ENCODE measurements at regions not wholly inside any gene's neighbourhood (a gene's known extent, or its start where the extent isn't known, plus 50 kb on each side); places are given as distances from the start of the nearest gene placed in this dataset.
"Not testable (repeated sequence)": the region's sequence is repeated elsewhere in the genome, so short reads cannot be mapped to it uniquely, and the experiment has no call there.

GRCh38 chr7:85719981-85720953 lies 533.4 kb upstream of the SEMA3D start:
- DNase-seq (ENCODE audit: low read depth): peak; percentile 11

DNA sequence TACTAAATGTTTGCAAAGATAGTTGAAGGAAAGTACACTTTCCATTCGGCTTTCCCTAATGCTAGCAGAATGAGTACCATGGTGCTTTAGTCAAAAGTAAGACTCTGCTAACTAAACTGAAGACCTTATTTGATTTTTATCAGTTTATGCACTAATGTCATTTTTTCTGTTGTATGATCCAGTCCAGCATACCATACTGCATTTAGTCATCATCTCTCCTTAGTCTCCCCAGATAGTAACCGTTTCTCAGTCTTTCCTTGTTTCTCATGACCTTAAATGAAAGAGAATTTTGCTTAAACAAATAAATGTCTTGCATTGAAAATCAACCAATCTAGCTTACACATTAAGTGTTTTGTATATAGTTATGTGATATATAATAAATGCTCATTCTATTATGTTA lies 529.5 kb upstream of the SEMA3D start:
- DNase-seq (ENCODE audit: low read depth): no peak

DNA sequence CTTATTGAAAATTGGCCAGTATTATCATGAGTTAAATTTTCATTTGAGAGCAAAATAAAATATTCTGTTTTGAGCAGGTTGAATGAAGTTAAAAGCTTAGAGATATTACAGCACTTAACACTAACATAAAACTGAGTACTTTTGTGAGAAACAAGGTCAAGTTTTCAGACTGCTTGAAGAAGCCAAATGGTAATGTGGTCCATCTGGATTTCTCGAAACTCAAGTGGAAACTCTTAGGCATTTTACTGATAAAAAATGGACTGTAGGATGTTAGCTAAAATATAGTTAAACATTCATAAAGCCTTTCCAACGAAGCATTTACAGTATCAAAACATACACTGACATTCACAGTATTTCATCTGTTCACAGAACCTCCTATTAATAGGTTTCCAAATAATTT lies 528.1 kb upstream of the SEMA3D start:
- no peak for DNase-seq (ENCODE audit: low read depth)

- no peak for DNase-seq (ENCODE audit: low read depth)
These were observed 527.3 kb upstream of the SEMA3D start for GRCh38 chr7:85714043-85714578.

DNA sequence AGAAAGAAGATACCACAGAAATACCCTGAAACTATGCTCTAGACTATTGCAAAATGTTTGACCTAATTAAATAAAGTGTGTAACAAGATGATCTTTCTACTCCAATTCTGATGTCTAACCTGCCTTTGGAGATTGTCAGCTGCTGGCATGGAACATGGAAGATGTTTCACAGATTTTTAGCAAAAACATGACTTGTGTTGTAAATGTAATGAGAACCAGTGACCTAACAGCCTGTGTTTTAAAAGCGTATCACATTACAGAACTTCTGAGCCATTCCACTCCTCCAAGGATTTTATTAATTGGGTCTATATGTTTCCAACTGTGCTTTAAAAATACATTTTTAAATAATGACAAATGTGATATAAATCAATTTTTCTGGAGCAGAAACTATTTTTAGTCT lies 526.3 kb upstream of the SEMA3D start:
- DNase-seq (ENCODE audit: low read depth): no peak

DNA sequence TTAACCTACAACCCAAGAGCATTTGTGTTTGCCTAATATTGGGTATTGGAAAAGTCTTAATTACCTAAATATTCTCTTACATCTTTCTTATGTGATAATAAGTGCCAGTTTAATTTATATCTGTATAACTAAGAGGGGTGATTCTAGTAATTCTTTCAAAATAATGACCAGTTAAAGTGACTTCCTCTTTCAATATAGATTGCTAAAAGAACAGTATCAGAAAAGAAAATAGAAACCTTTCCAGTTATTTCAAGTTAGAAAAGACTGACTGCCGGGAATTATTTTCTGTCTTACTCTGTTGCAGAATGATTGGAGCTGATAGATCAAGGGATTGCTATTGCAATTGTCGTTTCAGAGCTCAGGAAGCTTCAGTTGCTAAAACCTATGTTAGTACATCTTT lies 525.0 kb upstream of the SEMA3D start:
- no peak for DNase-seq (ENCODE audit: low read depth)

DNA sequence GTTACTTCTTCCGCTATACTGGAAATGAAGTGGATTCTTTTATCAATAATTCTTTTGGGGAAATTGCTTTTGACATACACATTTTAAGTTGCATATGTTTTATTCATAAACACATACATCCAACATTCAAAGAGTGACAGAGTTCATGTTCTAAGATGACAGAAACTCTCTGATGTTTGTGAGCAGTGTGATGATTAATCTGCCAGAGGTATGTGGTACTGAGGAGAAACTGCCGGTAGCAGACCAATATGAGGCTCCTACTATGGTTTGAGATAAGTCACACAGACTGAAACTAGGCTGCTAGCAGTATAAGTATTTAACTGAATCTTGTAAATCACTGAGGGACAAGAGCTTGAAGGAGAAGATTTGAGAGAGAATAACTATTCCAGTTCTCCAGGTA lies 524.1 kb upstream of the SEMA3D start:
- no peak for DNase-seq (ENCODE audit: low read depth)

DNA sequence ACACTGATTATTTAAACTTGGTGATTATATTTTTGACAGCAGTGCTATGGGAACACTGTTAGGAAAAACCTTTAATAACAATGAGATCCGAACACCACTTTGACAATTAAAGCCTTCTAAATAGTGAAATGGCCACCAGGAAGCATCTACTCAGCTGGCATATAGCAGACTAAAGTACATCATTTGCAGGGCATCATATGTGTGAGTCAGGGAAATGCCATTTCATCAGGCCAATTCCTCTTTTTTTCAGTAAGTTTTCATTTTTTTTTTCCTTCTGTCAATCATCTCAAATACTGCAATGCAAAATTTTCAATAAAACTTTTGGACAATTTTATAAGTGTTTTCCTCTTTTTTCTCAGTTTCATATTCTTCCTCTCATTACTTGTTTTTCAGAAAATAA lies 521.4 kb upstream of the SEMA3D start:
- DNase-seq (ENCODE audit: low read depth): no peak

DNA sequence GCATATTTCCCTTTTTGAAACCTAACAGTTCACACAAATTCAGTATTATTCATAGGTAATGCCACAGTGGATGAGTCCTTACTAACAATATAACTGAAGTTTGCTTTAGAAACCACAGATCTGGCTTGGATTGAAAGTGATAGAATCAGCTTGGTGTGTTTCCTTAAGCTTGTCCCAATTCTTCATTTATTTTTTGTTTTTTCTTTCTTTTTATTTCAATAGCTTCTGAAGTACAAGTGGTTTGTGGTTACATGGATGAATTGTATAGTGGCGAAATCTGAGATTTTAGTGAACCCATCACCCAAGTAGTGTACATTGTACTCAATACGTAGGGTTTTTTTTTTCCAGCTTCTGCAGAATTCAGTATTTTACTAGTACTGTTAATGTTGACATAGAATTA lies 518.2 kb upstream of the SEMA3D start:
- peak; percentile 14 for DNase-seq (ENCODE audit: low read depth)

- no peak for DNase-seq (ENCODE audit: low read depth)
These were observed 516.6 kb upstream of the SEMA3D start for GRCh38 chr7:85703251-85704010.

- DNase-seq (ENCODE audit: low read depth): no peak
These were observed 515.5 kb upstream of the SEMA3D start for GRCh38 chr7:85702348-85702747.

DNA sequence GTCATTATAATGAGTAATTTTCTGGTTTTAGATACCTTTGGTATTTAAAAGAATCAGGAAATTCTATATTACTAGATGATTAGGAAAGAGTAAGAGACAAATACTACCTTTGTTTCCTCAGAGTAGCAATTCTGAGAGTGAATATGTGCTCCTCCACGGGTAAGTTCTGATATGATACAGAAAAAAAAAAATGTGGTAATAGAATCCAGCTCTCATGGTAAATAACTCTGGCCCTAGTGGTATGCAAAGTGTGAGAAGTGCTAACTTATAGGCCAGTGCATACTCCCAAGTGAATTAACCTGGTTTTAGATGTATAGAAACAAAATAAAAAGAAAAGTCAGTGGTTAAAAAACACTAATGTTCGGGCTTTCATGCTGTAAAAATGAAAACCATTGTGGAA lies 512.6 kb upstream of the SEMA3D start:
- no peak for DNase-seq (ENCODE audit: low read depth)

DNA sequence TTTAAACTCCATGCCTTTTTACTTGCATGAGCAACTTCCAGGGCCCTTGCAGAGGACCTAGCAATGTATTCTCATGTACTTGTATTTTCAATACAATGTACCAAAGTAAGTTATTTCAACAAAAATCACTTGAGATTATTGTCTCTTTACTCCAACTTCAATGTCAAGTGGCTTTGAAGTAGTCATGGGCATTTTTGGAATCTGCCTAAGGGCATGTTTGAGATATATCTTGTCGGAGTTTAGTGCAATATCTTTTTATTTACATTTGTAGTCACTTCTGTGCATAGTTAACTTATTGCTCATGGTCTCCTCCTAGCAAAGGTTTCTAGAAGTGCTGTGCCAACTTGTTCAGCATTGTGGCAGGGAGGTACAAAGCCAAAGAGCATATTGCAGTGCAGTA lies 508.7 kb upstream of the SEMA3D start:
- DNase-seq (ENCODE audit: low read depth): peak; percentile 51

GRCh38 chr7:85695041-85695440 lies 508.2 kb upstream of the SEMA3D start:
- DNase-seq (ENCODE audit: low read depth): no peak

DNA sequence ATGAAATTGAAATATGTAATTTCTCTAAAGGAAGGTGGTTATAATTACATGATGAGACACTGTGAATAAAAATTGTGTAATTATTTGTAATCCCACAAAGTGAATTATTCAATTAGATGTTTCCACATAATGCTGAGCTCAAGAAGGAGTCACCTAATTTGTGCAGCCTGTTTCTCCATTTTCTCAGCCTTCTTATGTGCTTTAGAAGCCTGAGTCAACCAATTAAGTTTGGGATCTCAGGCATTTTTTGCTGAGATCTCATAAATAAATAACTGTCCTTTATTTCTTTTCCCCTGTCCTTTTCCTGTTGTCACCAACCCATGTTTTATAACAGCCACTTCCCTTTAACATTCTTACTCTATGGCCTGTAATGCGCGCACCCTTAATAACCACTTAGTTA lies 506.5 kb upstream of the SEMA3D start:
- no peak for DNase-seq (ENCODE audit: low read depth)

GRCh38 chr7:85688712-85689111 lies 501.9 kb upstream of the SEMA3D start:
- DNase-seq (ENCODE audit: low read depth): no peak

- DNase-seq (ENCODE audit: low read depth): no peak
These were observed 499.7 kb upstream of the SEMA3D start for GRCh38 chr7:85686401-85687181.

DNA sequence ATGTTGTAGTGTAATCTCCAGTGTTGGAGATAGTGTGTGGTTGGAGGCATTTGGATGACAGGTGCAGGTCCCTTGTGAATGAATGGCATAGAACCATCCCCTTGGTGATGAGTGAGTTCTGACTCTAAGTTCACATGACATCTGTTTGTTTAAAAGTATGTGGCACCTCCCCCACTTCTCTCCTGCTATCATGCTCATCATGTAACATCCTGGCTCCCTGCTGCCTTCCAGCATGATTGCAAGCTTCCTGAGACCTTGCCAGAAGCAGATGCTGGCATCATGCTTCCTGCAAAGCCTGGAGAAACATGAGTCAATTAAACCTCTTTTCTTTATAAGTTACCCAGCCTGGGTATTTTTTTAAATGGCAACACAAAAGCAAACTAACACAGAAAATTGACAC lies 499.0 kb upstream of the SEMA3D start:
- DNase-seq (ENCODE audit: low read depth): peak; percentile 9

DNA sequence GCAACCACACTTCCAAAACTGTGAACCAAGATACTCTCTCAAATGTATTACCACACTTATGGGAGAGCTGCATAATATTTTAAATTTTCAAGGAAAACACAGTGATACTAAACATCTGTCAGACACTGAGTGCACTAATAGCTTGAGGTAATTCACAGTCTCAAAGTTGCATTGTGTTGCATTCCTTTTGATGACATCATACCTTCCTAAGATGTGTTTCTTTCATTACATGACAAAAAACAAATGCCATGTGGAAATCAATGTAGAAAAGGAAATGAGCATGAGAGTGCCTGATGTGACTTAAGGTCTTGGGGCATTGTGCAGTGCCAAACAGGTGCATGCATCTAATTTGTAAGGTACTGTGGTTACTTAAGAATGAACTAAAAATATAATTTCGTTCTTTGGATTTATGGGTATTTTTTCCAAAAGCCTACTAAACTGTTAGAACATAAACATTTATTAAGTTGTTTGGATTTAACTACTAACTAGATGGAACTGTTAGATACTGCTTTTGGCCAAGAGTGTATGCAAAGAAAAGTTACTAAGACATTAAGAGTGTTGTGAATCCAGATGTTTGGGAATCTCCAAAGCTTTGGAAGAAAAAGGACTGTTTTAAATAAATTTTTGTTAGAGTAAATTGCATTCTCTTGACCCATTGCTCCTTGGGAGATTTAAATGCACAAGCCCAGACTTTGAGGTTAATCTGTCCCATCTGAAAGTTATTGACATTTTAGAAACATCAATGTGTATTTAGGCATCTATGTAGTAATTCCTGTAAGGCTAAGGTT lies 496.2 kb upstream of the SEMA3D start:
- DNase-seq (ENCODE audit: low read depth): no peak

GRCh38 chr7:85681241-85681640 lies 494.4 kb upstream of the SEMA3D start:
- DNase-seq (ENCODE audit: low read depth): no peak

DNA sequence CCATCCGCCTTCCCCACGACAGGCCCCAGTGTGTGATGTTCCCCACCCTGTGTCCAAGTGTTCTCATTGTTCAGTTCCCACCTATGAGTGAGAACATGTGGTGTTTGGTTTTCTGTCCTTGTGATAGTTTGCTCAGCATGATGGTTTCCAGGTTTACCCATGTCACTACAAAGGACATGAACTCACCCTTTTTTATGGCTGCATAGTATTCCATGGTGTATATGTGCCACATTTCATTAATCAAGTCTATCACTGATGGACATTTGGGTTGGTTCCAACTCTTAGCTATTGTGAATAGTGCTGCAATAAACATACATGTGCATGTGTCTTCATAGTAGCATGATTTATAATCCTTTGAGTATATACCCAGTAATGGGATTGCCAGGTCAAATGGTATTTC lies 488.2 kb upstream of the SEMA3D start:
- DNase-seq (ENCODE audit: low read depth): not testable (repeated sequence)

Measured in Daoy (cell line).